Smooth muscle cell of the brain vasculature (primary cell): ENCODE measurements at regions not wholly inside any gene's neighbourhood (a gene's known extent, or its start where the extent isn't known, plus 50 kb on each side); places are given as distances from the start of the nearest gene placed in this dataset.
"Not testable (repeated sequence)": the region's sequence is repeated elsewhere in the genome, so short reads cannot be mapped to it uniquely, and the experiment has no call there.

ENCODE experiments used
- DNase-seq: peaks from one replicate; pipeline ENCODE4 v3.0.0-alpha.2; 2012; ENCODE audit warnings: low read depth, low spot score

DNA sequence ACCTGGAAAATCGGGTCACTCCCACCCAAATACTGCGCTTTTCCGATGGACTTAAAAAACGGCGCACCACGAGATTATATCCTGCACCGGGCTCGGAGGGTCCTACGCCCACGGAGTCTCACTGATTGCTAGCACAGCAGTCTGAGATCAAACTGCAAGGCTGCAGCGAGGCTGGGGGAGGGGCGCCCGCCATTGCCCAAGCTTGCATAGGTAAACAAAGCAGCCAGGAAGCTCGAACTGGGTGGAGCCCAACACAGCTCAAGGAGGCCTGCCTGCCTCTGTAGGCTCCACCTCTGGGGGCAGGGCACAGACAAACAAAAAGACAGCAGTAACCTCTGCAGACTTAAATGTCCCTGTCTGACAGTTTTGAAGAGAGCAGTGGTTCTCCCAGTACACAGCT, 226.5 kb upstream of the RGMB start:
- DNase-seq, result not testable (repeated sequence)

DNA sequence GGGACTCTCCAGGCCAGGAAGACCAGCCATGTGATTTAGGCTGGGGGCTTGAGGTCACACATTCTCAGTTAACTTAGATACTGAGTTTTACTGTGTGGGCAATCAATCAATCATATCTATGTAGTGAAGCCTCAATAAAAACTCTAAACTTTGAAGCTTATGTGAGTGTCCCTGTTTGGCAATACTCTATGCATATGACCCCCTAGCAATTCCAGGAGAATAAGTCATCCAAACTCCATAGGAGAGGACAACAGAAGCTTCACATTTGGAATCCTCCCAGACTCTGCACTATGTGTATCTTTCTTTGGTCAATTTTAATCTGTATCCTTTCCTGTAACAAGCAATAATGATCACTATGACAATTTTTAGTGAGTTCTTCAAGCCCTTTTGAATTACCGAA, 216.8 kb upstream of the RGMB start:
- peak; percentile 9 for DNase-seq

DNA sequence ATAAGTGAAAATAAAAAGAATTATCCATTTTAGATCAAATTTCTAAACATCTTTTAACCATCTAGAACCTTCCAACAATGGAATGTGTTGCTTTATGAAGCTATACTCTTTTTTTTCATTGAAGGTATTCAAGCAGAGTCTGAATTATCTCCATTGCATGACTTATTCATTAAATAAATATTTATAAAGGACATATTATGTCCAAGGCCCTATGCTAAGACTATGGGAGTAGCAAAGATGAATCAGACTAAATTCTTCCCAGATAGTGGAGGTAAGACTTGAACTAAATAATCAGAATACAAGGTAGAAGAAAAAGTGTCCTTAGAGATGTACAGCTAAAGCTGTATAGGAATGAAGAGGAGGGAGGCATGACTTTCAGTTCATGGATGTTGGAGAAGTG, 215.5 kb upstream of the RGMB start:
- no peak for DNase-seq

DNA sequence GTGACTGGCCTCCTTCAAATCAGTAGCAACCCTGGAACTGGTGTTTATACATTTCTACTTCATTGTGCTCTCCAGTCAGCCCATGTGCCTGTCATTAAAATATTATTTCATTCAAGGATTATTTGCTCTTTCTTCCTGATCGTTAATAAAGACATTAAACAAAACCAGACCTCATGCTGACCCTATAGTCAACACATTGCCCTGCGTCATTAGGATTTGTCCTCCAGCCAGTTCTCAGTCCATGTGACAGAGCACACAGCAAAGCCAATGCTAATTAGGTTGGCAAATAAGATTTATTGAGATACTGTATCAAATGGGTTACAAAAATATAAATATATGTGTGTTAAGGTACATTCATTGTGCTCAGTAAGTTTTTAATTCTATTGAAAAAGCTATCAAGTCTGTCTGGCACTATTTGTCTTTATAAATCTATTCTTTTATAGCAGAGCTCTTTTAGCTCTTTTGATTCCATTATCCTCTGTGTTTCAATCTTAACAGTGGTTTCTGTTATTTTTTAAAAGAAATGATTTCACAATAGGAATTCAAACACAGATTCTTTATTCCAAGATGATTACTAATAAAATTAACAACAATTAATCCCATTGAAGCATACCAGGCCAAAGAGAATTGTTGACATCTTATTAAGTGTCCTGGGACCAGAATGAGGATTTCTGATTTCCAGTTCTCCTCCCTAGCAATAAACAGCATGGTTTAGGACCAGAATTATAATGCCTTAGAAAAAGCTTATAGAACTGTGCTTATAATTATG, 209.4 kb upstream of the RGMB start:
- DNase-seq, result no peak

DNA sequence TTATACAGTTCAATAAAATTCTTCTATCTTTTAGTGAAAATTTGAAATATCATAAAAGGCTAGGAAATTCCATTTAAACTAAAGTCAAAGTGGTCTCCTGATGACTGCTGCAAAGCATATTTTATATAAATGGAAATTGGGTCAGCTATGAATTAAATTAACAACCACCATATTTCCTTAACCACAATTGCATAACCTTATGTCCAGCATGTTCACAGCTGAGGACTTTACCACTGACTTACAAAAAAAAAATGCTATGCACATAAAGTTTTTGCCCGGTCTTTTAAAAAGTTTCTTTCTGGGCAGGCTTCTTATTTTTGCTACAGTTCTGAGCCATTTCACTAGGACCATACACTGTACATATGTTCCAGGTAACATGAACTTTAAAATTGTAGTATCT, 208.6 kb upstream of the RGMB start:
- DNase-seq, result no peak

DNA sequence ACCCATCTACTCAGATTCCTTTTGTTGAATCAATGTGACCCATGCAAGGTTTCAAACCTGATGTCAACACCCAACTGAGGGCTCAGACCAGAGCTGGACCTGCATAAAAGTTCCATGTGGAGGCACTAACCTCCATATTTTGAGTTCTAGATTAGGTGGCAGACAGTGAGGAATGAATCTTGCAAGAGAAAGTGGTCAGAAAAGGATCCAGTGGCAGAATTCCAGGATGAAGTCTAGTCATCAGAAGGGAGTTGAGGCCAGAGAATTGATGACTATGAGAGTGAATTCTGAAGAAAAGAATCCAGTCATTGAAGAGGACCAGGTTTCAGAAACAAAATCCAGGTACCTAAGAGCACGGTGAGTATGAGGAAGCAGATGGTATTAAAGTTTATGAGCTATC, 205.1 kb upstream of the RGMB start:
- DNase-seq, result no peak

DNA sequence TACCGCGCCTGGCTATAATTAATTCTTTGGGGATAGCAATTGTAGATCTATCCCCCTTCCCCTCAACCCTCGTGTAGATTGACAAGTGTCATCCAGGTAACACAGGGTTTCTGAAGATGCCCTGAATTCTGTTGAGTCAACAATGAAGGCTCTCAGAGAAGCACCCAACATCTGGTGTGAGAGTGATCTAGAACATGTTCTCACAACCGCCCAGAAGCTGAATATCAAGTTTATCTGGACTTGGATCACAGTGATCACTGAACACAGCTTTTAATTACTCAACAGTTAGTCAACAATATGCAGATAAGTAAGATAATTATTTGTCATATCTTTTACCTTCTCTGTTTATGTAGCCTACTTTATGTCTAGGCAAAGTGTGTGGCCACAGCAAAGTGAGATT, 204.2 kb upstream of the RGMB start:
- DNase-seq, result no peak

DNA sequence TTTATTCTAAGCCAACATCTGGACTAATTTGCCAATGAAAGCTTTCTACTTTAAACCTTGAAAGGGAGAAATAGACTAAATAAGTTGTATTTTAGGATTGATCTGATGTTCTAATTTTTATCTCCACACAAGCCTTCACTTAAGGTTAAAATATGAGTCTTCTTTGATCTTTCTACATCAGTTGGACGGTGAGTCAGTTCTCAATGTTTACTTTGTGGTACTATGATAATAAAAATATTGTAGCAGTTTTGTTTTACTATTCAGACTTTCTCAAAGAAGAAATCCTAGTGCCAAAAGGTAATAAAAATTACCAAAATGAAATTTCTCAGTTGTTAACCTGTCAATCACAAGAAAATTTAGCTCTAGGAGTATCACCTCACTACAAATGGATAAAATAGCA, 203.5 kb upstream of the RGMB start:
- DNase-seq, result peak; percentile 47

DNA sequence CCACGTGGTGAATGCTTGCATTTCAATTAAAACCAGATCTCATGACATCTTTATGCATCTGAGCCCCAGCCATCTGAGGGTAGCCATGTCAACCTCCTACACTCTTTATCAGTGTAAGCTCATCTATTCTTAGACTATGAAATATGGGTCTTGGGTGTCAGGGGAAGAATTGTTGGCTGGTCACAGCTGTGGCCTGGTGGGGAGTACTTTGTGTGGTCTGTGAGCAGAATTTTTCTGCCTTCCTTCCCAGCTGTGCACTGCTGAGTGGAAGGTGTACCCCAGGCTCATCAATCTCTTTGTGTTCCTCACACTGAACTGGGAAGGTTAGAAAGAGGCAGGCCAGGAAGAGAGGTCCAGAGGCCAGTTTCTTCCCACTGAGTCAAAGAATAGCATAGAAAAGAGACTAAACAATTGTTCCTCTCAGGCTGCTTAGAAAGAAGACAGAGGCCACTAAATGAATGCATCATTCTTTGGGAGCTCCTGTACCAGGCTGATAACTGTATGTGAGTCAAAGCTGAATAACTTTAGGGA, 202.7 kb upstream of the RGMB start:
- DNase-seq, result peak; percentile 72

DNA sequence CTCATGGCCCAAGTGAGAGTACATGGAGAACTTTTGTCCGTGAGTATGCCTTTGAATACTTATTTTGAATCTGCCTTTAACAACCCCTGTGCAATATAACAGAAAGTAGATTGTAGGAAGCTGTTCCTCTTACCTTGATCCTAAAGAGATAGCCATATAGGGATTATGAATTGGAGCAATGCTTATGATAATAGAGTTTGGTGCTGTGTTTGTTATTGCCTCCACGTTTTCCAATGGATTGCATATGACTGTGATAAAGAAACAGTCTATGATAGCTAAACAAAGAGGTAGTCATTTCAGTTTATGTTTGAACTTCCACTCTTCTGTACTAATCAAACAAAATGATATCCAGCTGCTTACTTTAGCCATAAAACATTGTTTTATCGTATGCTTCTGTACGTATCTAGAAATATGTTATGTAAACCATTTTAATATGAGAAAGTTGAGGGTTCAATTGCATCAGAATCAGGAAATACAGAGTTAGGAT, 199.6 kb upstream of the RGMB start:
- no peak for DNase-seq

DNA sequence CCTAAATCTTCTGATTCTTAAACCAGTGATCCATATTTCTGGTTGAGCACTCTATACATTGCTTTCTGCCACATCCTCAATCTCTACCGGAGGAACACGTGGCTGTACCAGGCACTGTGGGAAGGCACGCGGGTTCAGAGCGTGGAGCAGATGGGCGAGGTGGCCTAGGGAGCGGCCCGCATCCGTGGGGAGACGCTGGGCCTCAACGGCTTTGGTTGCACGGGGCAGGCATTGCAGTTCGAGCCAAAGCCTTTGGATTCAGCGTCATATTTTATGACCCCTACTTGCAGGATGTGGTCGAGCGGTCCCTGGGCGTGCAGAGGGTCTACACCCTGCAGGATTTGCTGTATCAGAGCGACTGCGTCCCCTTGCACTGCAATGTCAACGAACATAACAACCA, 197.2 kb upstream of the RGMB start:
- DNase-seq, result no peak

DNA sequence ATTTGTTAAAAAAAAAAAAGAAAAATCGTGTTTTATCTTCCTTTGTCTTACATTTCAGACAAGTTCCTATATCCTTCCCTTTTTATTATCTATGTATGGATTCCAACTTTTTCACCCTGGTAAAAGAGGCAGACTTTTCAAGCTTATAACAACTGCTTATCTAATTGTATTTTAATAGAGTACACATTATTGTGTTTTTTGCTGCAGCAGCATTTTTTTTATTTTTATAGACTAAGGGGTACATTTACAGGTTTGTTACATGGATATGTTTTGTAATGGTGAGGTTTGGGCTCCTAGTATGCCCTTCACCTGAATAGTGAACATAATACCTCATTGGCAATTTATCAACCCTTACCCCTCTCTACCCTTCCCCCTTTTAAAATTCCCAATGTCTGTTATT, 195.0 kb upstream of the RGMB start:
- DNase-seq, result no peak

DNA sequence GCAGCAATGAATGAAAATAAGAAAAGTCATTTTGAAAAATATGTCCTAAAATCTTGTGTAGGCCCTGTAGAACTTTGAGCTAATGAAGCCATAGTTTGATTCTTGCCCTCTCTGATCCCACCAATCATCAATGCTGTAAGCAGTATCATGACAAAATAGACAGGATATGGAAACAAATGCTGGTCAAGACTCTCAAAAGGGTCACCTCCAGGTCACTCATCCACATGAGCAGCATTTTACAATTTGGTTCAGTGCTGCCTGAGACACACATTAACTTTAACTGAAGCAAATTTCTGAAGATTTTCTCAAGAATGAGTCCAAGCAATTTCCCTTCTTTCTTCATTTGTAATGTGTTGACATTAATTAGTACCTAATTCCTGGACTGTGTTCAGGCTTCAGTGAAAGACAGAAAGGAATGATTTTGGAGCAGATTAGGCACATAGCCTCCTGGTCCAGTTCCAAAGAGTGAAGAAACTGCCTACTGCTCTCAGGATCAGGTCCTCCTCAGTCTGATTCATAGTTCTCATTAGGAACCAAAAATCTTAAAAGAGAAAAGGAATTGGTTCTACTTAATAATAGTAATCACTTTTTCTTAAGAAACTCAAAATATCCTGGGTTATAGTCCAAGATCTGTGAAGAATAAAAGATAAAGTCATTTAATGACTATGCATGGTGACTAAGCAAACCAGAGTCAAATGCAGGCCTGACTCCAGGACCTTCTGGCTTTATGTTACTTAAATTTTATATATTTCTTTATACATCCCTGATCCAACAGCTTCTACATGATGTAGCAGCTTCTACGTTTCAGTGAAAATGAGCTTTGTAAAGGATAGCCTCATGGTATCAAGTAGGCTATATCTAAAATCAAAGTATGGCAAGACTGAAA, 192.1 kb upstream of the RGMB start:
- no peak for DNase-seq

DNA sequence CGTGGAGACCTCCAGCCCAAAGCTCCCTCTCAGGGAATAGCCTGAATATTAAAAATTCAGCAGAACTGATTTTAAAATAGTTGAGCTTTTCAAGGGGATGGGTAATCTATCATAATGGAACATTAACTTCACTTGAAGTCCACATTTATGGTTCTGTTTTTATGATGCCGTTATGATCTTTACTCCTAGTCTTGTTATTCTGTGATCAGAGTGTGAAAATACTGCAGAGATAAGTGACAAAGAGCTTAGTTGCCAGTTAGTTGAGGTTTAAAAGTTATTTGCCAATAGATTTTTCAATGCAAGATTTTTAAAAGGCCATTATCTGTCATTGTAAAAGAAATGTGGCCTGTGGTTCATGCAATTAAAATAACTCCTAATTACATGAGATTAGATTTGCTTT, 189.9 kb upstream of the RGMB start:
- no peak for DNase-seq

DNA sequence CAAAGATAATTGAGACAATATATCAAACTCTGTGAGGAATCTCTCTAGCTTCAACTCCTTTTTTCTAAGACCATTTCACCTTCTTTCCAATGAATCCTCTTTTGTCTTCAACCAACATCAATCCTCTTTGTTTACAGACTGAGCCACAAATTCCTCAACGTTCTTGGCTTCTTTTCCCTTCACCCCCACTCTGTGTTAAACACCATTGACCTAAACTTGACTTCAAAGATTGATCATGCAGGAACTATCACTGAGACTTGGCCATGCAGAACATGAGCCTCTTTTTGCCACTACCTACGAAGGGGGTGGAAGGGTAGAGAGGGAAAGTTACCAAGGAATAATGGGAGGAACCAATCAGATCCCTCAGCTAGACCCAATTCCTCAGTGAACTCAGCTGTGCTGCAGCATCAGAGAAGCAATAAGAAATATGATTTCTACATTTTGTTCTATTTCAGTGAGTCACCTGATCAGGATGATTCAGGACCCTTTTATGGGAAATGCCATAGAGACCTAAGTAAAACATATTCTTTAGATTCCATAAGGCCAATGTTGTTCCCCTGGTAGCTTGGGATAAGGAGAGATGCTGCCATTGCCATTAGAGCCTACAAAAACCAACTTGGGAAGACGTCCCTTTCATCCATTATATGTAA, 187.7 kb upstream of the RGMB start:
- no peak for DNase-seq

DNA sequence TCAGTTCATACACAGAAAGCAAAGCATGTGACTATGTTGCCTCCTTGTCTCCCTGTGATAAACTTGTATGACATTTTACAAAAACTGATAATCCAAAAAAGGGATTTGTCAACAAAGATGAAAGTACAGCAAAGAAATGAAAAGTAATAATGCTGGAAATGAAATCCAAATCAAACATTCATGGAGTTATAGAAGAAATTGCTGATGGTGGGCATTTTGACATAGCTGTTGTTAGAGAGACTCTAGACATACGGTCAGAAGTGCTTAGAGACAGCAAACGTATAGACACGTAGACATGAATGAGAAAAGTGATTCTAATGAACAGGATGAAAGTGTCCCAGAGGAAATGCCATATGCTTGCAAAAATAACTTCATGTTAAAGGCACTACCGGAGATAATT, 186.9 kb upstream of the RGMB start:
- DNase-seq, result no peak

DNA sequence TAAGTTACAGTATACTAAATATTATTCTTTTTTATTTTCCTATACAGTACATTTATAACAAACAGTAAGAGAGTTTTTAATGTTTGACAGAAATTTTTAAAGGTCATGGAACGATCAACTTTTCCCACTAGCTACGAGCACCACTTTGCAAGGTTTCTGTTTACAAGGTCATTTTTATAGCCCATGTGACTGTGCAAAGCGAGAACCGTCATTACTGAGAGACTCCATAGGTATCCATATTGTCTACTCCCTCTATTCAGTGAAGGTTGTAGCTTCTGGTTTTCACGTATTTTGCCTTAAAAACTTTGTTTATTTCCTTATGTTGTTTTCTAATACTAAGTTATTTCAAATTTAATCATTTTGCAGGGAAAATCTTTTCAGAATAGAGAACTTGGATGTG, 186.3 kb upstream of the RGMB start:
- DNase-seq, result no peak

DNA sequence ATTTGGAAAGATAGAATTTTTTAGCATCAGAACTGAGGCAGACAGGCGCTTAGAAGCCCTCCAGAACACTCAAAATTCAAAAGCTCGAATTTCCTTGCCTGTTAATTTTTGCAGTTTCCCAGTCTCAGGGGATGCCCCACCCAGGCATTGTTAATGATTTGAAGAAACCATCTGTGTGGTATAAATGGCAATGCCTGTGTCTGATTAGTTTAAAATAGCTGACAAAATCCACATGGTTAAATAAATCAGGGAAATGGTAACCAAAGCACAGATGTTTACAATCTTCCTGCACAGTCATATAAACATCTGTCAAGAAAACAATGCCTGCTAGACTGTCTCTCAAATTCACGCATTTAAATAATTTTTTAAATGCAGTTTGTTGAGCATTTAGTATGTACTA, 185.2 kb upstream of the RGMB start:
- no peak for DNase-seq

DNA sequence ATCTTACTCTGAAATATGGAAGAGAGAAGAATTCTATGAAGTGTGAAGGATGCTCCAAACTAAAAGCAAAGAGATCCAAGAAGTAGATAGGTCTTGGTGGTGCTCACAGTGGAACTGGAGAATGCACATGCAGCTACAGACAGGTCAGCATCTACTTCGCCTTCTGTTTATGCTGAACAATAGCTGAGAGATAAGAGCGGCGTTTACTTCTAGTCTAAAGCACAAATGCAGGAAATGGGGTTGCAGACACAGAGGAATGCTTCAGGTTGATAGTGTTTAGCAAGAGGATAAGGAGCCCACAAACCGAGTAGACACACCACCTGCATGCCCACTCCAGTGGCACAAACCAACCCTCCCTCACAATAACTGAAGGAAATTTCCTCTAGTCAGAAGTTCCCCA, 180.0 kb upstream of the RGMB start:
- no peak for DNase-seq

DNA sequence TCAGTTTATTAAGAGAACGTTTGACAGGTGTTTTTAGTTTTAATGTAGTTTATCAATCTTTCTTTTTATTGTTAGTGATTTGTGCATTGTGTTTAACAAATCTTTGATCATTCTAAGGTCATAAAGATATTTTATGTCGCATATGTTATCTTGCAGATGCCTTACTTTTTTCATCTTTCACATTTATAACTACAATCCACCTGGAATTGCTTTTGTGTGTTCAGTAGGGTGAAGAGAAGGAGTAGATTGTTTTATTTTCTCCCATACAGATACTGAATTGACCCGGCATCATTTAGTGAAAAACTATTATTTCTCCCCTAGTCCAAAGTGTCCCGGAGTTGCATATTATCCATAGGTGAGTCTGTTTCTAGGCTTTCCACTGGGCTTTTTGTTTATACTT, 179.4 kb upstream of the RGMB start:
- DNase-seq, result no peak

DNA sequence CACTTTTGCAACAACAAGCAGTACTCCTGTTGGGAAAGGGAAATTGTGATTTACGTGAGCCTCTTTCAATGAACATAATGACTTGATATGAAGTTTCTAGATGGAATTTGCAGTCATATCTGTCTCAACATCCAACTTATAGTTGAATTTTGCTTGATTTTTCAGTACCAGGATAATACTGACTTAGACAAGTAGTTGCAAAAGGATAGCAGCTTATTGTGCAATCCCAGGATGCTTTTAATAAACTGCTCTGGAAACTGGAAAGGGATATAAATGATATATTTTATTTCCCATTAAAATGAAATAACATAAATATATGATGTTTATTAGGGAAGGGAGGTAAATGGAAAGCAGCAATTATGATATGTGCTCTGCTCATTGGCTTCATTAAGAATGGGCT, 174.4 kb upstream of the RGMB start:
- no peak for DNase-seq

DNA sequence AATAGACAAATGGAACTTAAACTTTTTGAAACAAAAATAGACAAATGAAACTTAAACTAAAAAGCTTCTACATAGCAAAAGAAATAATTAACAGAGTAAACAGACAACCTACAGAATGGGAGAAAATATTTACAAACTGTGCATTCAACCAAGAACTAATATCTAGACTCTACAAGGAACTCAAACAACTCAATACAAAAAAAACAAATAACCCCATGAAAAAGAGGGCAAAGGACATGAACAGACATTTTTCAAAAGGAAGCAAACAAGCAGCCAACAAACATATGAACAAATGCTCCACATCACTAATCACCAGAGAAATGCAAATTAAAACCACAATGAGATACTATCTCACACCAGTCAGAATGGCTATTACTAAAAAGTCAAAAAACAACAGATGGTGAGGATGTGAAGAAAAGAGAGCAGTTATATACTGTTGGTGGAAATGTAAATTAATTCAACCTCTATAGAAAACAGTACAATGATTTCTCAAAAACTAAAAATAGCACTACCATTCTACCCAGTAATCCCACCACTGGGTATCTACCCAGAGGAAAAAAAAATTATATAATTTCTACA, 170.8 kb upstream of the RGMB start:
- DNase-seq, result no peak
